ENCODE measurements at regions not wholly inside any gene's neighbourhood (a gene's known extent, or its start where the extent isn't known, plus 50 kb on each side); places are given as distances from the start of the nearest gene placed in this dataset.

DNA sequence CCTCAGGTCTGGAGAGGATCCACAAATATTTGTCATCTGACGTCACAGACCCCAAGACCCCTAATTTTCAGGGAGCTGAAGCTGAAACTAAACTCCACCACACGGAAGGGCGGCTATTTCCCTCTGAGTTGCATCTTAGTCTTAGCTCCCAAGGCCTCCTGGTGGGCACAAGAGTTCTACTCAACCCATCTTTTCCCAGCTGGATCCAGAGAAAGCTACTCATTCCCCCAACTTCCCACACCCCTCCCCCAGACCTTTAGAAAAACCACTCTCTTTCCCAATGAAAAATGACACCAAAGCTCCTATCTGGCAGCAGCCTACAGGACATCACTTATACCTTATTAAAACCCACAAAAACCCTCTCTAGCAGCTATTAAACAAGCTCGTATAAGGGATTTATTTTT is 67.1 kb upstream of the SLC1A1 start:
- H3K4me3 ChIP-seq (ENCODE audit: low read length), result no peak overlapping the region
- DNase-seq (ENCODE audit: low read depth), result no peak
- TF ChIP-seq, protein P1, sequence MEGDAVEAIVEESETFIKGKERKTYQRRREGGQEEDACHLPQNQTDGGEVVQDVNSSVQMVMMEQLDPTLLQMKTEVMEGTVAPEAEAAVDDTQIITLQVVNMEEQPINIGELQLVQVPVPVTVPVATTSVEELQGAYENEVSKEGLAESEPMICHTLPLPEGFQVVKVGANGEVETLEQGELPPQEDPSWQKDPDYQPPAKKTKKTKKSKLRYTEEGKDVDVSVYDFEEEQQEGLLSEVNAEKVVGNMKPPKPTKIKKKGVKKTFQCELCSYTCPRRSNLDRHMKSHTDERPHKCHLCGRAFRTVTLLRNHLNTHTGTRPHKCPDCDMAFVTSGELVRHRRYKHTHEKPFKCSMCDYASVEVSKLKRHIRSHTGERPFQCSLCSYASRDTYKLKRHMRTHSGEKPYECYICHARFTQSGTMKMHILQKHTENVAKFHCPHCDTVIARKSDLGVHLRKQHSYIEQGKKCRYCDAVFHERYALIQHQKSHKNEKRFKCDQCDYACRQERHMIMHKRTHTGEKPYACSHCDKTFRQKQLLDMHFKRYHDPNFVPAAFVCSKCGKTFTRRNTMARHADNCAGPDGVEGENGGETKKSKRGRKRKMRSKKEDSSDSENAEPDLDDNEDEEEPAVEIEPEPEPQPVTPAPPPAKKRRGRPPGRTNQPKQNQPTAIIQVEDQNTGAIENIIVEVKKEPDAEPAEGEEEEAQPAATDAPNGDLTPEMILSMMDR (conservative IDR thresholded peaks at IDR 0.05; ENCODE audit: low read depth, low read length), result no peak

DNA sequence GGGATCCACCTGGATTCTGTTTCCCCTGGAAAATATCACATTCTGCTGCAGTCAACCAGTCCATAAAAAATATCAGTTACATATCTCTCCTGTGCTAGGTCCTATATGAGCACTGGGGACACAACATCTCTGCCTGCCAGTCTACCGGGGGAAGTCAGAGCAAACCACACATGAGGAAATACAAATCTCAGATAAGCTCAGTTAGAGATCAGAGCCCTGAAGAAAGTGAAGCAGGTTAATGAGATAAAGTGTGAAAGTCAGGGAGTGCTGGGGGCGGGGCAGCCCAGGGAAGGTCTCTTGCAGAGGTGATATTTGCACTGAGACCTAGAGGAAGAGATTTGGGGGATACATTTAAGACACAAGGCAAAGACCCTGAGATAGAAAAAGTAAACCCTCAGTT is 67.8 kb upstream of the SLC1A1 start:
- DNase-seq (ENCODE audit: low read depth), result no peak
- no peak overlapping the region for H3K4me3 ChIP-seq (ENCODE audit: low read length)
- TF ChIP-seq, protein P1 (conservative IDR thresholded peaks at IDR 0.05; ENCODE audit: low read depth, low read length), result no peak

DNA sequence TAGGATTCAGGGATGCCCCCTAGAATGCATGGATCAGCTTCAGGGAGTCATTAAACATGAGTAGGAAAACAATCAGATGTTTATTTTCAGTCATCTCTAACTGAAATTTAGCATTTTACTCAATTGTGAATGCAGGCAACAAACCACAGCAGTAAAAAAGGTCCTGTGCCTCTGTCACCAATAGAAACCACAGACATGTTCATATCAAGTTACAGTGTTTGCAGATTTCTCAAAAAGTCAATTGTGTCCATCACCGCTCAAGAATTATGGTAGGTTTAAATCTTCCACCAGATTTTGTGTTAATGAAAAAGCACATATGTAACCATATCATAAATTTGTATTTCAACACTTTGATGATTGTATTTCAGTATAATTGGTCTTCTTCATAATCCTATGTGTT is 68.4 kb upstream of the SLC1A1 start:
- no peak for DNase-seq (ENCODE audit: low read depth)
- TF ChIP-seq, protein P1 (conservative IDR thresholded peaks at IDR 0.05; ENCODE audit: low read depth, low read length), result no peak
- H3K4me3 ChIP-seq (ENCODE audit: low read length), result no peak overlapping the region

DNA sequence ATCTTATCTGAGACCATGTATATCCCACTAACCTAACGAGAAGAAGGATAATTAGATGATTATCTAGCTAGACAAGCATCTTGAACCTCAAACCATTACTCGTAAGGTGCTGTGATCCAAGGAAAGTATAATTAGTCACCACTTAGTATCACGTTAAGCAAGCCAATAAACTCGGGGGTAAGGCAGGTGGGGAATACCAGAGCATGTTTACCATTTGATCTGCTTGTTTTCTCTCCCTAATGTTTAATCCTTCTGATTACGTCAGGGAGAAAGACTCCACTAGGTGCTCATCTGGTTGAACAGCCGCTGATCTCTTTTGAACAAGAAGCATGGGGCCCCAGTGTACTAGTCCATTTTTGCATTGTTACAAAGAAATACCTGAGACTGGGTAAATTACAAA is 69.9 kb upstream of the SLC1A1 start:
- DNase-seq (ENCODE audit: low read depth), result no peak
- H3K4me3 ChIP-seq (ENCODE audit: low read length), result no peak overlapping the region
- TF ChIP-seq, protein P1 (conservative IDR thresholded peaks at IDR 0.05; ENCODE audit: low read depth, low read length), result no peak

DNA sequence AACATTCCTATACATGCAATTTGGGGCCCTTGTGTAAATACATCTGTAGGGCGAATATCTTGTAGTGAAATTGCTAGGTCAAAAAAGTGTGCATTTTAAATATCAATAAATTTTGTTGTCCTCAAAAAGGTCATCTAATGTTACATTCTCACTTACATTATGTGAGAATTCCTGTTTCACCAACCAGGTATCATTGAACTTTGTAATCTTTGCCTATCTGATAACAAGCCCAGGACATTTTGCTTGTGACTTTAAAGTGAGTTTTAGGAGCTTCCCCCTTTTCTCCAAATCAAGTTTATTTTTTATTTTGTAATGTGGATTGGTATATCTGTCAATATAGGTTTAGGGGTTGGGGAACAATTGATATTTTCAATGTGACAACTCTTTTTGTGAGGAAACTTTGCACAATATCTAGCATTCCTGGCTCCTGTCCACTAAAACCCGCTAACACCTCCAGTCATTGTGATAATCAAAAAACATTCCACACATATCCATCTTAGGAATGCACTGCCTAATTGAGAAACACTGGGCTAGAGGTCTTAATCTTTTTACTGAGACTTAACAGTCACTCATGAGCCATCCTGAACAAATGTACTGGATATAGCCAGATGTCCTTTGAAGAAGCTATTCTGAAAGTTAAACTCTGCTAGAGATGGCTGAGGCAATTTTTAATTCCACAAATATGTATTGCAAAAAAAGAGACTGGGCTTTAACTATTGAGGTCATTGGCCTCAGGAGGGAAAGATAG is 72.5 kb upstream of the SLC1A1 start:
- DNase-seq (ENCODE audit: low read depth), result peak; percentile 62
- TF ChIP-seq, protein P1 (conservative IDR thresholded peaks at IDR 0.05; ENCODE audit: low read depth, low read length), result no peak
- no peak overlapping the region for H3K4me3 ChIP-seq (ENCODE audit: low read length)

DNA sequence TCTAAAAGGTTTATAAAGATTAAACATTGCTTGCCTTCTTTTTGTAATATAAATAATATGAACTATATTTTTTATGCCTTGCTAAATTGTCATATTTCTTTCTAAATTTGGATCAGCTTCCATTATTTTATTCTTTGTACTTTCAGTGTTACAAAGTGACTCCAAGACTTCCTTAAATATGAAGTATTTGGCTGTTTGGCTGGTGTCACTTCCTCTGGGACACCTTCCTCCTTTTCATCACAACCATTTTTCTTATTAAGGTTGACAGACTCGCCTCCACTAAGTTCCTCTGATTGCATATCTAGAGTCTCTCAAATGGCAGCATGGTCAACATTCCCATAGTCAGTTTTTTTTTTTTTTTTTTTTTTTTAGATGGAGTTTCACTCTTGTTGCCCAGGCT is 73.8 kb upstream of the SLC1A1 start:
- TF ChIP-seq, protein P1 (conservative IDR thresholded peaks at IDR 0.05; ENCODE audit: low read depth, low read length), result no peak
- DNase-seq (ENCODE audit: low read depth), result no peak
- H3K4me3 ChIP-seq (ENCODE audit: low read length), result no peak overlapping the region

DNA sequence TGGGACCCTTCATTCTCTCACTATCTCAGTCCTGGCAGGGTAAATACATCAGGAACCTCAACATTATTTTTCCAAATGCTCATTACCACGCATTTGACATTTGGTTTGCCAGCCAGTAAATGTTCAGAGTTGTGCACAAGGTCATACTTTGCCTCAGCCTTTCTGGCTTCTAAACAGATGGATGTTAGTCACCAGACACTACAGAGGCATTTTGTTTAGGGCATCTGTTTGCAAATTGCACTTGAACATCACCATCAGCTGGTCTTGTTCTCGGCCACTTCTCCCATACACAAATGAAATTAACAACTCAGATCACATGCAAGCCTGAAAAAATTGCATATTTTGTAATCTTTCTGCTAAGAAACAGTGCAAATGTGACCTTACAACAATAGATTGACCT is 75.0 kb upstream of the SLC1A1 start:
- no peak overlapping the region for H3K4me3 ChIP-seq (ENCODE audit: low read length)
- TF ChIP-seq, protein P1 (conservative IDR thresholded peaks at IDR 0.05; ENCODE audit: low read depth, low read length), result no peak
- no peak for DNase-seq (ENCODE audit: low read depth)
